Heart left ventricle (tissue), 13 donors: ENCODE measurements at regions not wholly inside any gene's neighbourhood (a gene's known extent, or its start where the extent isn't known, plus 50 kb on each side); places are given as distances from the start of the nearest gene placed in this dataset.

Experiments used
- CTCF ChIP-seq, 12 donors: fragments of 200-600 bp; sonication (generic) in 4 of 12; IDR thresholded peaks; one replicate each; pipeline versions ENCODE4 v1.5.0 to v1.8.0; 2018 to 2022; ENCODE audit warnings: antibody characterized with exemption in 12 of 12, mild to moderate bottlenecking in 5 of 12
- POLR2A ChIP-seq, 2 donors: fragments of 450-650 bp; IDR thresholded peaks; one replicate each; pipeline ENCODE4 v1.6.1; 2017; ENCODE audit warnings: antibody characterized with exemption in 2 of 2, mild to moderate bottlenecking in 2 of 2, moderate library complexity in 2 of 2
- donor health status: ischemic (EF 13 %, LVEDD 7.1; RV severe dilation, severe dysfunction).
- donor health status: DM: no; HTN: yes; CAD: no.
- donor health status: DM: no; HTN: no; CAD: no.
- donor health status: ischemic (EF 25% LVEDD 6.9; RV normal size, moderate dysfunction).
- donor health status: ischemic (EF 25% LVEDD 5.7; RV mildly dilated, moderate dysfunction).
- donor health status: ischemic (EF 35%, LVEDD 5.7; RV mildly dilated, moderate dysfunction).
- donor health status: nonischemic (EF 11% LVEDD 7.7; RV severe dilation, severe dysfunction).
- donor health status: DM: yes; HTN: yes; CAD: no.
- donor health status: PGD.
- donor health status: ischemic (EF 29% LVEDD 5.4; RV normal size, mild dysfunction).
- donor health status: nonischemic (EF 23%, LVEDD 6.1; RV moderate dilation, normal function).

GRCh38 chr4:4805887-4806286 lies 53.6 kb upstream of the MSX1 start:
- no peak for TF ChIP-seq POLR2A (IDR thresholded peaks at IDR 0.05)
- no peak for TF ChIP-seq CTCF (IDR thresholded peaks at IDR 0.05)
